ENCODE measurements at regions not wholly inside any gene's neighbourhood (a gene's known extent, or its start where the extent isn't known, plus 50 kb on each side); places are given as distances from the start of the nearest gene placed in this dataset.
"Not testable (repeated sequence)": the region's sequence is repeated elsewhere in the genome, so short reads cannot be mapped to it uniquely, and the experiment has no call there.

DNA sequence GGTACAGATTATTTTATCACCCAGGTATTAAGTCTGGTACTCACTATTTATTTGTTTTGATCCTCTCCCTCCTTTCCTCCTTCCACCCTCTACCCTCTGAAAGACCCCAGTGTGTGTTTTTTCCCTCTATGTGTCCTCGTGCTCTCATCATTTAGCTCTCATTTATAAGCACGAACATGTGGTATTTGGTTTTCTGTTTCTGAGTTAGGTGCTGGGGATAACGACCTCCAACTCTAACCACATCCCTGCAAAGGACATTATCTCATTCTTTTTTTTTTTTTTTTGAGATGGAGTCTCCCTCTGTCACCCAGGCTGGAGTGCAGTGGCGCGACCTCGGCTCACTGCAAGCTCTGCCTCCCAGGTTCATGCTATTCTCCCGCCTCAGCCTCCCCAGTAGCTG is 1056.1 kb downstream of the SLITRK5 start:
- not testable (repeated sequence) for H3K9me3 Mint-ChIP-seq; H3K27me3 Mint-ChIP-seq (ENCODE audit: low read depth in 3 of 3)
- Mint-ChIP-seq H3K36me3 (peaks cover 8 to 17% (median 12%) of the 10 kb centered on the region in 3 donors), H3K4me1 (peaks cover 17 to 27% of the 10 kb centered on the region in 2 donors), H3K27ac (peak overlapping the region in 5 of 6 donors; percentile 17 to 83 (median 57)), H3K4me3 (peak overlapping the region; percentile 1 to 60 (median 22))
- DNase-seq = peak in 2 of 3 donors; percentile 3 to 14

GRCh38 chr13:88729605-88730004 is 1058.4 kb downstream of the SLITRK5 start:
- Mint-ChIP-seq H3K4me1 (peaks cover 17 to 27% of the 10 kb centered on the region in 2 donors), H3K27me3 (ENCODE audit: low read depth in 3 of 3) (peaks cover 0 to 4% (median 2%) of the 10 kb centered on the region in 3 donors), H3K36me3 (peaks cover 0 to 7% (median 3%) of the 10 kb centered on the region in 3 donors), H3K27ac (no peak overlapping the region), H3K4me3 (no peak overlapping the region), H3K9me3 (peaks cover 0 to 2% (median 0%) of the 10 kb centered on the region in 6 donors)
- DNase-seq = no peak

- Mint-ChIP-seq H3K27ac (no peak overlapping the region), H3K36me3 (no peaks in the 10 kb centered on the region), H3K9me3 (no peaks in the 10 kb centered on the region), H3K4me1 (no peaks in the 10 kb centered on the region), H3K27me3 (ENCODE audit: low read depth in 3 of 3) (peaks cover 0 to 4% (median 3%) of the 10 kb centered on the region in 3 donors), H3K4me3 (no peak overlapping the region)
- DNase-seq = no peak
Observed at GRCh38 chr13:88736026-88736425, 1064.9 kb downstream of the SLITRK5 start.

- Mint-ChIP-seq H3K4me3 (no peak overlapping the region), H3K27me3 (ENCODE audit: low read depth in 3 of 3) (peaks cover 0 to 6% (median 2%) of the 10 kb centered on the region in 3 donors), H3K36me3 (peaks cover 0 to 4% (median 0%) of the 10 kb centered on the region in 3 donors)
Observed at GRCh38 chr13:88739195-88739594, 1068.0 kb downstream of the SLITRK5 start.

GRCh38 chr13:88744289-88744688 is 1073.1 kb downstream of the SLITRK5 start:
- Mint-ChIP-seq H3K27me3 (ENCODE audit: low read depth in 3 of 3) (peaks cover 0 to 3% (median 0%) of the 10 kb centered on the region in 3 donors), H3K27ac (no peak overlapping the region), H3K4me3 (no peak overlapping the region), H3K4me1 (no peaks in the 10 kb centered on the region), H3K36me3 (peaks cover 0 to 4% (median 0%) of the 10 kb centered on the region in 3 donors), H3K9me3 (peaks cover 0 to 6% (median 4%) of the 10 kb centered on the region in 6 donors)
- DNase-seq = no peak

More at GRCh38 chr13:88739195-88739594, 1068.0 kb downstream of the SLITRK5 start:
- H3K4me1 Mint-ChIP-seq = no peaks in the 10 kb centered on the region
- H3K9me3 Mint-ChIP-seq = peaks cover 0 to 6% (median 4%) of the 10 kb centered on the region in 6 donors
- no peak for DNase-seq
- no peak overlapping the region for H3K27ac Mint-ChIP-seq

DNA sequence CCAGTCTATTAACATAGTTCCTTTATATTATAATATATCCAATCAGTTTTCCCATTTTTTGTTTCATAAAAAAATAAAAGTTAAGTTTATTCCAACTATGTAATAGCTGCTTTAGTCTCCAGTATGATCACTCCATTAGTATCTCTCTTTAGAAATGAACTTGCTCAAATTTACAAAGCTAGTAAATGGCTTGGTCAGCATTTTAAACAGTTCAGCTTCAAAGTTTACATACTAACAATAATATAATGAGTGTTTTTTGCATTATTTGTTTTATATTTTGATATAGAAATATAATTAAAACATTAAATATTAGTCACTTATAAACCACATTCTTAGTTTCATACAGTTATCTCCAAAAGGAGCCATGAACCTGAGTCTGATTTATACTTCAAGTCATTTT is 1073.8 kb downstream of the SLITRK5 start:
- no peak overlapping the region for H3K27ac Mint-ChIP-seq
- peaks cover 0 to 3% (median 0%) of the 10 kb centered on the region in 3 donors for H3K27me3 Mint-ChIP-seq (ENCODE audit: low read depth in 3 of 3)
- H3K36me3 Mint-ChIP-seq = peaks cover 0 to 4% (median 0%) of the 10 kb centered on the region in 3 donors
- peaks cover 0 to 6% (median 4%) of the 10 kb centered on the region in 6 donors for H3K9me3 Mint-ChIP-seq
- no peak for DNase-seq
- H3K4me1 Mint-ChIP-seq = no peaks in the 10 kb centered on the region
- no peak overlapping the region for H3K4me3 Mint-ChIP-seq

- Mint-ChIP-seq H3K27me3 (ENCODE audit: low read depth in 3 of 3) (peaks cover 0 to 2% (median 0%) of the 10 kb centered on the region in 3 donors), H3K4me1 (no peaks in the 10 kb centered on the region), H3K27ac (no peak overlapping the region), H3K9me3 (no peaks in the 10 kb centered on the region), H3K36me3 (no peaks in the 10 kb centered on the region), H3K4me3 (no peak overlapping the region)
- no peak for DNase-seq
Observed at GRCh38 chr13:88752041-88752440, 1080.9 kb downstream of the SLITRK5 start.

- H3K4me3 Mint-ChIP-seq = no peak overlapping the region
- no peak for DNase-seq
- H3K4me1 Mint-ChIP-seq = no peaks in the 10 kb centered on the region
- peaks cover 0 to 8% (median 0%) of the 10 kb centered on the region in 6 donors for H3K9me3 Mint-ChIP-seq
- peaks cover 0 to 3% (median 0%) of the 10 kb centered on the region in 3 donors for H3K27me3 Mint-ChIP-seq (ENCODE audit: low read depth in 3 of 3)
- H3K36me3 Mint-ChIP-seq = peaks cover 4 to 7% (median 6%) of the 10 kb centered on the region in 3 donors
- no peak overlapping the region for H3K27ac Mint-ChIP-seq
Observed at GRCh38 chr13:88754141-88754540, 1083.0 kb downstream of the SLITRK5 start.

DNA sequence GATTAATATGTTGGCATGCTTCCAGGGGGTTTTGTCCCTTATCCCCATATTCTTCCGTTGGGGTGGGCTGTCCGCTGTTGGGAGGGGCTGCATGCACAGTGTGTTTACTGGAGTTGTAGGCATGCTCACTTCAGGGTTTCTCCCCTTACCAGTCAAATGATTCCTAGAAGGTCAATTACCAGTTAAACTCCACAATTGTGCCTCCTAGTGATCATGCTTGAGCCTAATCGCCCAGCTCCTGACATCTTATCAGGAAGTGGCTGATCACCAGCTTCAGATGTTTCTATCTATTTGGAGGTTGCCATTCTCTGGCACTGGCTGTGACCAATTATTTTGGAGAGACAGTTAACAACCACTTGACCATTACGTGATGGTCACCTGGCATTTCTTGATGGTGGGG is 1090.0 kb downstream of the SLITRK5 start:
- DNase-seq = no peak
- no peak overlapping the region for H3K27ac Mint-ChIP-seq
- peaks cover 4 to 13% (median 6%) of the 10 kb centered on the region in 3 donors for H3K36me3 Mint-ChIP-seq
- H3K9me3 Mint-ChIP-seq = peaks cover 0 to 12% (median 1%) of the 10 kb centered on the region in 6 donors
- H3K4me1 Mint-ChIP-seq = no peaks in the 10 kb centered on the region
- H3K4me3 Mint-ChIP-seq = no peak overlapping the region
- peaks cover 0 to 3% (median 2%) of the 10 kb centered on the region in 3 donors for H3K27me3 Mint-ChIP-seq (ENCODE audit: low read depth in 3 of 3)

- peaks cover 5 to 9% of the 10 kb centered on the region in 2 donors for H3K4me1 Mint-ChIP-seq
Observed at GRCh38 chr13:88764103-88764502, 1092.9 kb downstream of the SLITRK5 start.

DNA sequence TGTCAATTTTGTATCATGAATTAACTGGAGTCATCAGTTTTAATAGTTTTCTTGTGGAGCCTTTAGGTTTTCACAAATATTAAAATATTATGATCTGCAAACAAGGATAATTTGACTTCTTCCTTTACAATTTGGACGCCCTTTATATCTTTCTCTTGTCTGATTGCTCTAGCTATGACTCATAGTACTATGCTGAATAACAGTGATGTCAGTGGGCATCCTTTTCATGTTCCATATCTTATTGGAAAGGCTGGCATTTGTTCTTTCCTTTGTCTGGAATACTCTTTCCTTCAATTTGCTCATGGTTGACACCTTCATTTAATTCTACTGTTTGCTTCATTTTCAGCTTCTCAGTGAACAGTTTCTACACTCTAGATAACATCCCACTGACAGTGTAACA is 1129.3 kb downstream of the SLITRK5 start:
- Mint-ChIP-seq H3K4me1 (no peaks in the 10 kb centered on the region), H3K9me3 (peaks cover 0 to 3% (median 0%) of the 10 kb centered on the region in 6 donors), H3K4me3 (no peak overlapping the region), H3K36me3 (peaks cover 0 to 6% (median 4%) of the 10 kb centered on the region in 3 donors), H3K27ac (no peak overlapping the region), H3K27me3 (ENCODE audit: low read depth in 3 of 3) (peaks cover 0 to 4% (median 0%) of the 10 kb centered on the region in 3 donors)
- DNase-seq = no peak

More at GRCh38 chr13:88764103-88764502, 1092.9 kb downstream of the SLITRK5 start:
- Mint-ChIP-seq H3K9me3 (peaks cover 0 to 4% (median 0%) of the 10 kb centered on the region in 6 donors), H3K27me3 (ENCODE audit: low read depth in 3 of 3) (peaks cover 0 to 2% (median 0%) of the 10 kb centered on the region in 3 donors), H3K27ac (no peak overlapping the region), H3K4me3 (no peak overlapping the region), H3K36me3 (peaks cover 0 to 7% (median 6%) of the 10 kb centered on the region in 3 donors)
- DNase-seq = no peak

DNA sequence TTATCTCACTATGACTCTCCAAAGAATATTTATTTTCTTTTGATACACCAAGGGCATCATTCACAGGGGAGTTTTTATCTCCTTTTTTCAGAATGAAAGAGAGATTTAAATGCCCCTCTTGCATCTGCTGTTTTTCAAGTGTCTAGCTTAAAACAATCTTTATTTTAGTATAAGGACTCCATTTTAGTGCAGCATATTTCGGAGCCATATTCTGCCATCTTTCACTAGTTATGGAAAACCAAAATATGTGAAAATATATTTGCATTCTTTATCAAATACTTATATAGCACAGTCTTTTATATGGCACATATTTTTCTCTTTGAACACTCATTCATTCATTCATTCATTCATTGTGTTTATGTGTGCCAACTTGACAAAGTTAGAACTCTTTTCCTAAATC is 1130.2 kb downstream of the SLITRK5 start:
- Mint-ChIP-seq H3K9me3 (peaks cover 0 to 3% (median 0%) of the 10 kb centered on the region in 6 donors), H3K36me3 (peaks cover 0 to 6% (median 4%) of the 10 kb centered on the region in 3 donors), H3K4me1 (no peaks in the 10 kb centered on the region), H3K27ac (no peak overlapping the region), H3K27me3 (ENCODE audit: low read depth in 3 of 3) (peaks cover 0 to 4% (median 0%) of the 10 kb centered on the region in 3 donors), H3K4me3 (no peak overlapping the region)
- DNase-seq = no peak

- no peak overlapping the region for H3K27ac Mint-ChIP-seq
- H3K36me3 Mint-ChIP-seq = peaks cover 0 to 10% (median 4%) of the 10 kb centered on the region in 3 donors
- H3K27me3 Mint-ChIP-seq (ENCODE audit: low read depth in 3 of 3) = peaks cover 0 to 4% (median 0%) of the 10 kb centered on the region in 3 donors
- DNase-seq = no peak
- H3K9me3 Mint-ChIP-seq = peaks cover 0 to 5% (median 0%) of the 10 kb centered on the region in 6 donors
- H3K4me3 Mint-ChIP-seq = no peak overlapping the region
- H3K4me1 Mint-ChIP-seq = peaks cover 0 to 4% of the 10 kb centered on the region in 2 donors
Observed at GRCh38 chr13:88802886-88803285, 1131.7 kb downstream of the SLITRK5 start.

DNA sequence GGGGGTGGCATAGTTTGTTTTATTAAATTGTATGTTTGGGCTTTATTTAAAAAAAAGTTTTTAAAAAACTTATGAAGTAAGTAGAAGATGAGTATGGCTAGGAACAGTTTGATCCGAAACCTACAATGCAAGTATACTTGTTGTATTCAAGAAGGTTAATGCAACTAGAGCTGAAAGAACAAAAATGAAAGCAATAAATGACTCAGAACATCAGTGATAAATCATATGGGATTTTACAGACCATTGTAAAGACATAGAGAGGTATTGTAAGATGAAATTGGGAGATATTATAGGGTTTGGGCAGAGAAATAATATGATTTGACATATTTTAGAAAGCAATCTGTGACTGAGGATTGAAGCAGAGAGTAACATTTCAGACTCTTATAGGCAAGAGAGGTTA is 1135.3 kb downstream of the SLITRK5 start:
- H3K4me3 Mint-ChIP-seq = no peak overlapping the region
- peaks cover 4 to 14% (median 10%) of the 10 kb centered on the region in 6 donors for H3K9me3 Mint-ChIP-seq
- H3K36me3 Mint-ChIP-seq = peaks cover 8 to 15% (median 8%) of the 10 kb centered on the region in 3 donors
- no peak for DNase-seq
- peaks cover 0 to 4% of the 10 kb centered on the region in 2 donors for H3K4me1 Mint-ChIP-seq
- no peak overlapping the region for H3K27ac Mint-ChIP-seq
- H3K27me3 Mint-ChIP-seq (ENCODE audit: low read depth in 3 of 3) = peaks cover 0 to 2% (median 0%) of the 10 kb centered on the region in 3 donors

All from immature natural killer cell (primary cell).